ENCODE measurements at regions not wholly inside any gene's neighbourhood (a gene's known extent, or its start where the extent isn't known, plus 50 kb on each side); places are given as distances from the start of the nearest gene placed in this dataset.

DNA sequence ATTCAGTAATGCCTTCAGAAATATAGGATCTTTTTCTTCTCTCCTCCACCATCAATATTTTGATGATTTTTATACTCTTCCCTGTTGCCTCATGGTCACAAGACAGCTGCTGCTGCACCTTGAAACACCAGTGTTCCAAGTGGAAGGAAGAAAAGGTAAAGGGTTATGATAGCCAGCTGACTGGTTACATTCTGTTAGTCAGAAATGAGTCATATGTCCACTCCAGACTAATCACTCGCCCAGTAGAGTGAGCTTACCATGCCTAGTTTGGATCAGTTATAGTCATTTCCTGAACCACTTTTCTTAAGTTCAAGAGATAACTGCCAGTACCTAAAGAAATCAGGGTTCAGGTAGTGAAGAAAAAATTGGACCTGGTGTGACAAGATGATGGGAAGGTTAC lies 532.3 kb upstream of the SMIM31 start:
- Histone ChIP-seq H3K9me3 (peaks cover 0 to 15% (median 0%) of the 10 kb centered on the region in 11 donors), H3K36me3 (no peaks in the 10 kb centered on the region), H3K4me3 (no peak overlapping the region), H3K4me1 (no peaks in the 10 kb centered on the region), H3K27me3 (no peaks in the 10 kb centered on the region), H3K27ac (no peak overlapping the region)
- intact Hi-C loops (cut with DNase I) = no loop called here
- WGBS, 2 donors = 70 to 71% methylated on average over 1 of the region's 1 CpG
- no peak for DNase-seq
- TF ChIP-seq CTCF (IDR thresholded peaks at IDR 0.05) = no peak
- ATAC-seq = no peak

DNA sequence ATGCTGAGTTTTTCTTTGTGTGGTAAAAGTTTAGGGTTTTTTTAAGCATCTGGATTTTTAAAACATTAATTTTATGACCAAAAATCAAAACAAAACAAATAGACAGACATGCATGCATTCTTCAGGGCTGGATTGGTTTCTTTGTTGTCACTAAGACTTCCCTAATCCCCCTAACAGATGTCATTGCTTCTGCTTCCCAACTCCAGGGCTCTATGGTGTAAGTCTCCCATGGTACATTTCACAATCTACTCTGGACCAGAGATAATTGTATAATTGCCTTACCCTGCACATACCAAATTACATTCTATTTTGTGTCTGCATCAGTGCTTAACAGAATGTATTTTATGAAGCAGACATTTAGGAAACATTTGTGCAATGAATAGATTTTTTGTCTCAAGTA lies 529.1 kb upstream of the SMIM31 start:
- H3K36me3 ChIP-seq = no peaks in the 10 kb centered on the region
- DNase-seq = no peak
- intact Hi-C loops (cut with DNase I) = no loop called here
- no peaks in the 10 kb centered on the region for H3K4me1 ChIP-seq
- H3K27me3 ChIP-seq = no peaks in the 10 kb centered on the region
- ATAC-seq = no peak
- no peak overlapping the region for H3K4me3 ChIP-seq
- TF ChIP-seq CTCF (IDR thresholded peaks at IDR 0.05) = no peak
- H3K27ac ChIP-seq = no peak overlapping the region
- peaks cover 0 to 12% (median 0%) of the 10 kb centered on the region in 11 donors for H3K9me3 ChIP-seq

- Histone ChIP-seq H3K27me3 (no peaks in the 10 kb centered on the region), H3K4me3 (no peak overlapping the region), H3K4me1 (no peaks in the 10 kb centered on the region), H3K36me3 (no peaks in the 10 kb centered on the region), H3K27ac (no peak overlapping the region), H3K9me3 (peaks cover 0 to 5% (median 0%) of the 10 kb centered on the region in 11 donors)
- no peak for TF ChIP-seq CTCF (IDR thresholded peaks at IDR 0.05)
- no peak for DNase-seq
- WGBS, 2 donors = 92 to 95% methylated on average over 2 of the region's 2 CpGs
- ATAC-seq = no peak
- intact Hi-C loops (cut with DNase I) = no loop called here
Observed at GRCh38 chr4:164229255-164229654, 524.7 kb upstream of the SMIM31 start.

GRCh38 chr4:164239433-164239832 lies 514.5 kb upstream of the SMIM31 start:
- Histone ChIP-seq H3K27ac (no peak overlapping the region), H3K4me1 (no peaks in the 10 kb centered on the region), H3K36me3 (no peaks in the 10 kb centered on the region), H3K27me3 (no peaks in the 10 kb centered on the region), H3K4me3 (no peak overlapping the region), H3K9me3 (peaks cover 0 to 13% (median 0%) of the 10 kb centered on the region in 11 donors)
- ATAC-seq = no peak
- DNase-seq = no peak
- intact Hi-C loops (cut with DNase I) = no loop called here
- TF ChIP-seq CTCF (IDR thresholded peaks at IDR 0.05) = no peak

DNA sequence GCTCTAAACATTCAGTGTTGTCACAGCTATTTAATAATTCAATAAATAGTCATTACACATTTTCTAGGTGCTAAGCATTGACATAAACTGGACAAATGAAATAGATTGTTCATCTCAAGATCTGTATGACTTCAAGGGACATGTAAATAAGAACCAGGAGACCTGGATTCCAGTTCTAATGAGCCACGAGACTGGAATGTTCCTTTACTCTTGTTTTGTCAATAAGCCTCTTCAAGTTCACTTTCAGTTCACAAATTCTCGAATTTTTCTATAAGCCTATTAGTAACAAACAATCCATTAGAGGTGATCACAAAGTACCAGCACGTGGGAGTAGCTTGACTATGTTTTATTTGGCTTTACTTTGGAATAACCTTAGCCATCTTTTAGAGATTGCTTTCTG lies 514.0 kb upstream of the SMIM31 start:
- WGBS, 2 donors = 33 to 38% methylated on average over 3 of the region's 3 CpGs

More for the DNA sequence above, 514.0 kb upstream of the SMIM31 start:
- no peak for DNase-seq
- ATAC-seq = no peak
- H3K27me3 ChIP-seq = no peaks in the 10 kb centered on the region
- H3K9me3 ChIP-seq = peaks cover 0 to 13% (median 0%) of the 10 kb centered on the region in 11 donors
- TF ChIP-seq CTCF (IDR thresholded peaks at IDR 0.05) = no peak
- intact Hi-C loops (cut with DNase I) = no loop called here
- no peaks in the 10 kb centered on the region for H3K36me3 ChIP-seq
- H3K27ac ChIP-seq = no peak overlapping the region
- H3K4me1 ChIP-seq = no peaks in the 10 kb centered on the region
- H3K4me3 ChIP-seq = no peak overlapping the region
